Heart left ventricle (tissue), 16 donors: ENCODE measurements at regions not wholly inside any gene's neighbourhood (a gene's known extent, or its start where the extent isn't known, plus 50 kb on each side); places are given as distances from the start of the nearest gene placed in this dataset.

Source experiments
- ATAC-seq, 4 donors: fragments of 200-7000 bp; cut with Tn5 transposase; one replicate each; pipeline ENCODE4 v1.9.1; 2020 to 2022; ENCODE audit warnings: moderate library complexity in 4 of 4, mild to moderate bottlenecking in 3 of 4, moderate number of reproducible peaks in 1 of 4
- DNase-seq, 5 donors: peaks; one replicate each; pipeline ENCODE4 v3.0.0-alpha.2; 2020
- H3K27ac ChIP-seq, 12 donors: fragments of 200-600 bp; sonication (generic) in 4 of 12; one replicate each; pipeline versions ENCODE4 v1.5.0 to v1.8.0; 2016 to 2022; ENCODE audit warnings: mild to moderate bottlenecking in 2 of 12
- H3K27me3 ChIP-seq, 9 donors: fragments of 200-600 bp; sonication (generic) in 2 of 9; one replicate each; pipeline versions ENCODE4 v1.5.1 to v1.8.0; 2016 to 2022; ENCODE audit warnings: mild to moderate bottlenecking in 3 of 9
- H3K36me3 ChIP-seq, 9 donors: fragments of 200-600 bp; sonication (generic) in 2 of 9; one replicate each; pipeline versions ENCODE4 v1.5.0 to v1.8.0; 2018 to 2022; ENCODE audit warnings: mild to moderate bottlenecking in 2 of 9
- H3K4me1 ChIP-seq, 12 donors: fragments of 200-600 bp; sonication (generic) in 4 of 12; one replicate each; pipeline versions ENCODE4 v1.5.0 to v1.8.0; 2016 to 2022; ENCODE audit warnings: mild to moderate bottlenecking in 3 of 12
- H3K4me3 ChIP-seq, 12 donors: fragments of 200-600 bp; sonication (generic) in 4 of 12; one replicate each; pipeline versions ENCODE4 v1.5.0 to v1.8.0; 2017 to 2022; ENCODE audit warnings: mild to moderate bottlenecking in 9 of 12, moderate library complexity in 4 of 12
- H3K9me3 ChIP-seq, 12 donors: fragments of 200-600 bp; sonication (generic) in 4 of 12; one replicate each; pipeline versions ENCODE4 v1.5.0 to v1.8.0; 2016 to 2022; ENCODE audit warnings: mild to moderate bottlenecking in 1 of 12
- CTCF ChIP-seq, 12 donors: fragments of 200-600 bp; sonication (generic) in 4 of 12; IDR thresholded peaks; one replicate each; pipeline versions ENCODE4 v1.5.0 to v1.8.0; 2018 to 2022; ENCODE audit warnings: antibody characterized with exemption in 12 of 12, mild to moderate bottlenecking in 5 of 12
- POLR2A ChIP-seq, 2 donors: fragments of 450-650 bp; IDR thresholded peaks; one replicate each; pipeline ENCODE4 v1.6.1; 2017; ENCODE audit warnings: antibody characterized with exemption in 2 of 2, mild to moderate bottlenecking in 2 of 2, moderate library complexity in 2 of 2
- WGBS, 4 donors: extraction: QIAGEN DNeasy Blood & Tissue Kit in 2 of 4; methylation state at CpG; one replicate each; pipeline versions ENCODE4 v1.1.5 to v1.1.7; 2013 to 2018; 5-methylcytosine and 5-hydroxymethylcytosine counted together
- intact Hi-C, 10 donors: fragments of 100-400 bp; cut with DNase I; formaldehyde crosslinking; loops; one replicate each; pipeline versions ENCODE4 v1.11.1 to v1.14.2; 2022
- donor health status: ischemic (EF 13 %, LVEDD 7.1; RV severe dilation, severe dysfunction).
- donor health status: healthy with polysubstance abuse.
- donor health status: DM: no; HTN: yes; CAD: no.
- donor health status: DM: no; HTN: no; CAD: no.
- donor health status: ischemic (EF 25% LVEDD 6.9; RV normal size, moderate dysfunction).
- donor health status: ischemic (EF 25% LVEDD 5.7; RV mildly dilated, moderate dysfunction).
- donor health status: healthy.
- donor health status: DM: yes; HTN: yes; CAD: no.
- donor health status: ischemic (EF 35%, LVEDD 5.7; RV mildly dilated, moderate dysfunction).
- donor health status: nonischemic (EF 11% LVEDD 7.7; RV severe dilation, severe dysfunction).
- donor health status: DM: yes; HTN: yes; CAD: no.
- donor health status: PGD.
- donor health status: ischemic (EF 29% LVEDD 5.4; RV normal size, mild dysfunction).
- donor health status: nonischemic (EF 23%, LVEDD 6.1; RV moderate dilation, normal function).

DNA sequence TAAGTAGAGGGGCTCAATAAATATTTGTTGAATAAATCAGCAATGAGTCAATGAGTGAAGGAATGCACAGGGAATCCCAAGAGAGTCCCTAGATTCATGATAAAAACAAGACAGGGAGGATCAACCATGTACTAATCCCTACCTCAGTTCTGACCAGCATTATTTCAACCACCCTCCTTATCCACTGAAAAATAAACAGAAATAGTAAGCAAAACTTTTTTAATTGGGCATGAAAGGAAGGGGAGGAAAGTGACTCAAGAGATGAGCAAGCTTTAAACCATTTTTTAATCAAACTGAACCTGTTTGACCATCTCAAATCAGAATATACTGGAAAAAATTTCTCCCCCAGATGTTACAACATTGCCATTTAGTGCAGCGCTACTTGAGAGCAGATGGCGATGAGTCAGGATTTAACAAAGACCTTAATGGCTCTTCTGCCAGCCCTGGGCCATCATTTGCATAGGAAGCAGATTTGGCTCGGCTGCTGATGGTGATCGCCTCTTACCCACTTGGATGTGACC, 194.8 kb upstream of the SLC30A5 start:
- no peak for TF ChIP-seq POLR2A (IDR thresholded peaks at IDR 0.05)
- no peak for TF ChIP-seq CTCF (IDR thresholded peaks at IDR 0.05)
- H3K9me3 ChIP-seq = no peaks in the 10 kb centered on the region
- DNase-seq = no peak
- intact Hi-C loops = no loop called here
- no peak overlapping the region for H3K4me3 ChIP-seq
- H3K27me3 ChIP-seq = no peaks in the 10 kb centered on the region
- peak in 1 of 4 donors; percentile 26 for ATAC-seq
- H3K27ac ChIP-seq = no peak overlapping the region
- no peaks in the 10 kb centered on the region for H3K36me3 ChIP-seq
- 91% methylated on average over 4 of the region's 4 CpGs for WGBS, 4 donors
- H3K4me1 ChIP-seq = no peaks in the 10 kb centered on the region

GRCh38 chr5:68911840-68912690, 181.7 kb upstream of the SLC30A5 start:
- no peak overlapping the region for H3K4me3 ChIP-seq
- WGBS, 4 donors = 45 to 52% (median 49%) methylated on average over 4 of the region's 4 CpGs
- H3K36me3 ChIP-seq = no peaks in the 10 kb centered on the region
- peak overlapping the region in 3 of 12 donors; percentile 0 to 23 (median 6) for H3K27ac ChIP-seq
- DNase-seq (peak in 2 of 5 donors; percentile 14 to 35), ATAC-seq (peak in 2 of 4 donors; percentile 45 to 72)
- no peaks in the 10 kb centered on the region for H3K27me3 ChIP-seq
- peaks cover 0 to 8% (median 0%) of the 10 kb centered on the region in 12 donors for H3K4me1 ChIP-seq
- TF ChIP-seq POLR2A (IDR thresholded peaks at IDR 0.05) = no peak
- TF ChIP-seq CTCF (IDR thresholded peaks at IDR 0.05) = no peak
- intact Hi-C loops = no loop called here
- H3K9me3 ChIP-seq = no peaks in the 10 kb centered on the region

DNA sequence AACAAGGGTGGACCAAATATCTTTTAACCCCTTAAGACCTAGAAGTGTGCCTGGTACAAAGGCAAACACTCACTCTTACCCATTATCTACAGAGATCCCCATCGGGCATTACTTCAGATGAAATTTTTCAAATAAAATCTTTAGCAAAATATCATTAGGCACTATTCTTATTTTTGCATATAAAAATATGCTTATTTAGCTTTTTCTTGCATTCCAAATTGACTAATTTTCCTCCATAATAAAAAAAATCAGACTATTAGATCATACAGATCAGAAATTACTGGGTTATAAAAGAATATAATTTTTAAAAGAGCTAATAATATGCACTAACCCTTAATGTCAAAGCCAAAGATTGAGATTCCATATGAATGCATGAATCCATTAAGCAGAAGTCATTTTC, 178.7 kb upstream of the SLC30A5 start:
- intact Hi-C loops = no loop called here
- H3K9me3 ChIP-seq = peaks cover 0 to 9% (median 0%) of the 10 kb centered on the region in 12 donors
- DNase-seq (no peak), ATAC-seq (no peak)
- TF ChIP-seq POLR2A (IDR thresholded peaks at IDR 0.05) (no peak), CTCF (IDR thresholded peaks at IDR 0.05) (no peak)
- 87 to 94% (median 90%) methylated on average over 1 of the region's 1 CpG for WGBS, 4 donors
- peaks cover 0 to 8% (median 0%) of the 10 kb centered on the region in 12 donors for H3K4me1 ChIP-seq
- H3K4me3 ChIP-seq = no peak overlapping the region
- H3K27ac ChIP-seq = no peak overlapping the region
- no peaks in the 10 kb centered on the region for H3K36me3 ChIP-seq
- no peaks in the 10 kb centered on the region for H3K27me3 ChIP-seq

DNA sequence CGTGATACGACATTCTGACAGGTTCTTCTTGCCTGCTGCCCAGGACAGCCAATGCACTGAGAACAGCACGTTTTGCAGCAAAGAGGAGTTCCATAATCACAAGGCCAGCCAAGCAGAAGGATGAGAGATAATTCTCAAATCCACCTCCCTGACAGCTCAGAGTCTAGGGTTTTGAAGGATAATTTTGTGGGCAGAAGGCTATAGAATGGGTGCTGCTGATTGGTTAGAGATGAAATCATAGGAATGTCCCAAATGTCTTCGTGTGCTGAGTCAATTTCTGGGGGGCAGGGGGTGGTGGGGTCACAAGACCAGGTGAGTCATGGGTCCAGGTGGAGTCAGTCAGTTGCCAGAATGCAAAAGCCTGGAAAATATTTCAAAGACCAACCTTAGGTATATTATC, 175.5 kb upstream of the SLC30A5 start:
- H3K36me3 ChIP-seq = no peaks in the 10 kb centered on the region
- H3K27ac ChIP-seq = no peak overlapping the region
- H3K9me3 ChIP-seq = peaks cover 0 to 9% (median 0%) of the 10 kb centered on the region in 12 donors
- H3K4me1 ChIP-seq = no peaks in the 10 kb centered on the region
- ATAC-seq (no peak), DNase-seq (no peak)
- no peak overlapping the region for H3K4me3 ChIP-seq
- 81 to 86% (median 85%) methylated on average over 4 of the region's 4 CpGs for WGBS, 4 donors
- no peaks in the 10 kb centered on the region for H3K27me3 ChIP-seq
- TF ChIP-seq CTCF (IDR thresholded peaks at IDR 0.05) (no peak), POLR2A (IDR thresholded peaks at IDR 0.05) (no peak)
- intact Hi-C loops = no loop called here
